GM12892 (cell line): ENCODE measurements at regions not wholly inside any gene's neighbourhood (a gene's known extent, or its start where the extent isn't known, plus 50 kb on each side); places are given as distances from the start of the nearest gene placed in this dataset.

ENCODE experiments used
- POLR2A ChIP-seq: IDR thresholded peaks from 2 replicates; pipeline ENCODE4 v1.6.1; 2011; ENCODE audit warnings: low read depth, low read length, control low read depth
- TAF1 ChIP-seq: IDR thresholded peaks from 2 replicates; pipeline ENCODE4 v1.6.1; 2011; ENCODE audit warnings: low read depth, mild to moderate bottlenecking, control low read depth, low read length, borderline replicate concordance

DNA sequence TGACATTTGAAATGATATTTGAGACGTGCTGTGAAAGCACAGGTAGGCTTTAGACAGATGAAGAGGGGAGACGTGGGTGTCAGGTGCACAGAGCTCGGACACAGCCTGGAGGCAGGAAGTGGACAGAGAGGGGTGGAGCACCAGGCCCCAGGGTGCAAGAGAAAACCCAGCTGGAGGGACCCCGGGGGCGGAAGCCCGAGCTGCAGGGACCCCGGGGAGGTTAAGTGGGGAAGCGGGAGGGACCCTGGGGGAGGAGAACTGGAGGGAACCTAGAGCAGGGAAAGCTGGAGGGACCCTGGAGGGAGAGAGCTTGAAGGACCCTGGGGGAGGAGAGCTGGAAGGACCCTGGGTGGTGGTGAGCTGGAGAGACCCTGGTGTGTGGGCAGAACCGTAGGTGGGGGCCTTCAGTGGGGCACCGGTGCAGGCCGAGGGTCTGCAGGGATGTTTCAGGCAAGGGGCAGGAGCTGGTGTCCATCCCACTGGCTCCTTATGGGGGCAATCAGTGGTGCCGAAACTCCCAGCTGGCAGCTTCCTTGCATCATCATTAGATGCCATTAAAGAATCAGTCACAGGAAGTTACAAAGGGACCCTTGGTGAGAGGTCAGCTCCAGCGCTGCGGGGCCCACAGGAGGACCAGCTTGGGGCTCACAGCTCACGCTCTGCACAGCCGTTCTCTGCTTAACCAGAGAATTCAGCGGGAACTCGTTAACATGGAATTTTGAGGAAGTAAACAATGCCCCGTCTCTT is 246.6 kb downstream of the EIPR1 start:
- no peak for TF ChIP-seq POLR2A
- TF ChIP-seq TAF1, result no peak
